SK-N-MC (cell line): ENCODE measurements at regions not wholly inside any gene's neighbourhood (a gene's known extent, or its start where the extent isn't known, plus 50 kb on each side); places are given as distances from the start of the nearest gene placed in this dataset.
"Not testable (repeated sequence)": the region's sequence is repeated elsewhere in the genome, so short reads cannot be mapped to it uniquely, and the experiment has no call there.

Experiments
- DNase-seq: peaks from one replicate; pipeline ENCODE4 v3.0.0-alpha.2; 2011; ENCODE audit warnings: low read depth, low spot score
- H3K27ac ChIP-seq: fragments of 200-600 bp; sonication (generic); 2 replicates; pipeline ENCODE4 v1.5.1; 2016; ENCODE audit warnings: mixed run types
- H3K36me3 ChIP-seq: fragments of 200-600 bp; sonication (generic); 2 replicates; pipeline ENCODE4 v1.6.1; 2017; ENCODE audit warnings: antibody characterized with exemption, low read length, mixed read lengths; ENCODE audit not compliant: insufficient read depth
- H3K4me3 ChIP-seq: fragments of 200-600 bp; sonication (generic); 2 replicates; pipeline ENCODE4 v1.5.1; 2016
- H3K9ac ChIP-seq: fragments of 200-600 bp; sonication (generic); 2 replicates; pipeline ENCODE4 v1.8.0; 2017; ENCODE audit warnings: mixed run types, mixed read lengths; ENCODE audit not compliant: insufficient read length
- H3K9me3 ChIP-seq: fragments of 200-600 bp; sonication (generic); 2 replicates; pipeline ENCODE4 v1.6.1; 2017; ENCODE audit warnings: low read depth, mild to moderate bottlenecking, antibody characterized with exemption, low read length, moderate library complexity, mixed read lengths
- EZH2 ChIP-seq: fragments of 200-600 bp; sonication (generic); IDR thresholded peaks from one replicate; pipeline ENCODE4 v1.6.1; 2017; ENCODE audit warnings: antibody characterized with exemption
- FOXP2 ChIP-seq: optimal IDR thresholded peaks from 2 replicates; pipeline ENCODE3; 2011; ENCODE audit warnings: mild to moderate bottlenecking, moderate library complexity; ENCODE audit not compliant: insufficient read depth; ENCODE audit errors: extremely low read length, control extremely low read depth
- POLR2AphosphoS5 ChIP-seq: IDR thresholded peaks from 2 replicates; pipeline ENCODE4 v1.6.1; 2012; ENCODE audit warnings: mild to moderate bottlenecking, low read depth, low read length, borderline replicate concordance

DNA sequence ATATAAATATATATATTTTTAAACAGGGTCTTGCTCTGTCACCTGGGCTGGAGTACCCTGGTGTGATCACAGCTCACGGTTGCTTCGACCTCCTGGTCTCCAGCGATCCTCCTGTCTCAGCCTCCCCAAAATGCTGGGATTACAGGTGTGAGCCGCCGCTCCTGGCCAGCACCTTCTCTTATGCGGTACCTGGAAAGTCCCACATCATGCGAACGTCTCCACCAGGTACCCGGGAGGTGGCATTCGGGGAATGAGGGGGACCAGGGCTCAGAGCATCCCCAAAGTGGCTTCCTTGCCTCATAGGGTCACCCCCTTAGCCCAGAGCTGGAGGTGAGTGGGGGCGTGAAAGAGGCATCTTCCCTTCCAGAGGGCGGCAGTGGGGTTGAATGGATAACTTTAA, 84.0 kb upstream of the PPP2R3B start:
- Histone ChIP-seq H3K27ac (no peak overlapping the region), H3K4me3 (no peak overlapping the region), H3K9me3 (no peaks in the 10 kb centered on the region), H3K9ac (no peak overlapping the region), H3K36me3 (no peaks in the 10 kb centered on the region)
- TF ChIP-seq FOXP2 (no peak), EZH2 (no peak), POLR2AphosphoS5 (no peak)
- DNase-seq, result no peak

DNA sequence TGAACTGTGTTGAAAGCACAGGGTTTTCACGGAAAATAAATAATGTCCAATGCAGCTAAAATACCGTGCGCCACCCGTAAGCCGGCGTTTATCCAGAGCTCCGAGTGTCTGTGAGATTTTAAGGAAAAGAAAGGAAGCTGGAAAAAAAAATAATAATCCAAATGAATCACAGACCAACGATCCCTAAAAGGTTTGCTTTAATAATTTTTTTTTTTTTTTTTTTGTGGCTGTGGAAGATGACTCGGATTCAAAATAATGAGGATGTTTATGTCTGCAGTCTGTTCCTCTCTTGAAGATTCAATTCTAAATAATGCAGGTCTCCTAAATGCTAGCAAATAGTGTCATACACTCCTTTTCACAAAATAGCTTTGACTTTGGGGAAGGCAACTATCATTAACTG, 84.6 kb upstream of the PPP2R3B start:
- Histone ChIP-seq H3K27ac (no peak overlapping the region), H3K9me3 (no peaks in the 10 kb centered on the region), H3K9ac (no peak overlapping the region), H3K4me3 (no peak overlapping the region), H3K36me3 (no peaks in the 10 kb centered on the region)
- TF ChIP-seq EZH2, result peak; percentile 78
- no peak for TF ChIP-seq POLR2AphosphoS5
- no peak for DNase-seq

DNA sequence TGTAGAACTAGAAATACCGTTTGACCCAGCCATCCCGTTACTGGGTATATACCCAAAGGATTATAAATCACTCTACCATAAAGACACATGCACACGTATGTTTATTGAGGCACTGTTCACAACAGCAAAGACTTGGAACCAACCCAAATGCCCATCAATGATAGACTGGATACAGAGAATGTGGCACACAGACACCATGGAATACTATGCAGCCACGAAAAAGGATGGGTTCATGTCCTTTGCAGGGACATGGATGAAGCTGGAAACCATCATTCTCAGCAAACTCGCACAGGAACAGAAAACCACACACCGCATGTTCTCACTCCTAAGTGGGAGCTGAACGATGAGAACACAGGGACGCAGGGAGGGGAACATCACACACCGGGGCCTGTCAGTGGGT, 85.6 kb upstream of the PPP2R3B start:
- H3K4me3 ChIP-seq, H3K36me3 ChIP-seq, H3K9ac ChIP-seq, DNase-seq, H3K27ac ChIP-seq, H3K9me3 ChIP-seq: not testable (repeated sequence)

DNA sequence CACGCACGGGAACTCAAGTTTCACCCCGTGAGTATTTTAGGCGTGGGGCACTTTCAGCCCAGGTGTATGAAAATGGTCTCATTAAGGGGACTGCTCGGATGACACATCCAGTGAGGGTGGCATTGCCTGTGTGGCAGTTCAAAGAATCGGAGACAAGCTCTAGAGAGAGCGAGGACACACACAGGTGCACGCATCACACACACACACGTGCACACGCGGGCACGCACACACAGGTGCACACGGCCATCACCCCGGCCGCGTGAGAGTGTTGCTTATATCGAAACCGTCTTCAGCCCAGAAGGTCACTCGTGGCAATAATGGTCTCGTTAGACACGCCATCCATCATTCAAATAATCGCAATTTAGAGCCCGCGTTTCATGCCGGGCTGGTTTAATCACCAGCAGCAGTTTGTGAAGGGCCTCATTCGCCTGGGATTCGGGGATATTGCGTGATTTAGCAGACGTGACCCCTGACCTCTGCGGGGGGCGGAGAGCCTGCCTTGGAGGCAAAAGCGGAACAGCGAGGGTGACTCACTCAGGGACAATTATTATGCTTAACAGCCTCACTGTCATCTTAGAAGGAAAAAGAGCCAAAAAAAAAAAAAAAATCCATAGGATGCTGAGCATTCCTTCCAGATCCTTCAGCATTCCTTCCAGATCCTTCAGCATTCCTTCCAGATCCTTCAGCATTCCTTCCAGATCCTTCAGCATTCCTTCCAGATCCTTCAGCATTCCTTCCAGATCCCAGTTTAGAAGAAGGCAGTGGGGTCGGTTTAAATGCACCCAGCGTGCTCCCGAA, 89.4 kb upstream of the PPP2R3B start:
- TF ChIP-seq FOXP2 (no peak), EZH2 (no peak), POLR2AphosphoS5 (no peak)
- no peak overlapping the region for H3K27ac ChIP-seq
- H3K4me3 ChIP-seq, result no peak overlapping the region
- no peaks in the 10 kb centered on the region for H3K9me3 ChIP-seq
- DNase-seq, result no peak
- H3K9ac ChIP-seq, result no peak overlapping the region
- H3K36me3 ChIP-seq, result no peaks in the 10 kb centered on the region

DNA sequence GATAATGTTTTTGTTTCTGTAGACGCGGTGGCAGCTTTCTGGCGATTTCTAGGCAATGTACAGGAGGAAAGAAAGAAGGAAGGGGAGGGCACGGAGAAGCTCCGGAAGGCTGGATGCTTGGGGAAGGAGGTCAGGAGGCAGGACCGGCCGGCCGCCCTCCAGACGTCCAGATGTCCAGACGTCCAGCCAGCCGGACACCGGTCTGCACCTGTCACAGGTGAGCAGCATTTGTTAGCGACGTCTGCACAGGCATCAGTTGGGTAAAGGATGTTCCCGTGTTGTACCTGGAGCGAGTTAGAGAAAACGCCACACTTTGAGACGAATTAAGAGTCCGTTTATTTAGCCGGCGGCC, 90.0 kb upstream of the PPP2R3B start:
- H3K9ac ChIP-seq, result no peak overlapping the region
- H3K27ac ChIP-seq, result no peak overlapping the region
- no peaks in the 10 kb centered on the region for H3K9me3 ChIP-seq
- TF ChIP-seq FOXP2, result no peak
- TF ChIP-seq POLR2AphosphoS5, result no peak
- no peak for TF ChIP-seq EZH2
- no peaks in the 10 kb centered on the region for H3K36me3 ChIP-seq
- H3K4me3 ChIP-seq, result no peak overlapping the region
- DNase-seq, result no peak

DNA sequence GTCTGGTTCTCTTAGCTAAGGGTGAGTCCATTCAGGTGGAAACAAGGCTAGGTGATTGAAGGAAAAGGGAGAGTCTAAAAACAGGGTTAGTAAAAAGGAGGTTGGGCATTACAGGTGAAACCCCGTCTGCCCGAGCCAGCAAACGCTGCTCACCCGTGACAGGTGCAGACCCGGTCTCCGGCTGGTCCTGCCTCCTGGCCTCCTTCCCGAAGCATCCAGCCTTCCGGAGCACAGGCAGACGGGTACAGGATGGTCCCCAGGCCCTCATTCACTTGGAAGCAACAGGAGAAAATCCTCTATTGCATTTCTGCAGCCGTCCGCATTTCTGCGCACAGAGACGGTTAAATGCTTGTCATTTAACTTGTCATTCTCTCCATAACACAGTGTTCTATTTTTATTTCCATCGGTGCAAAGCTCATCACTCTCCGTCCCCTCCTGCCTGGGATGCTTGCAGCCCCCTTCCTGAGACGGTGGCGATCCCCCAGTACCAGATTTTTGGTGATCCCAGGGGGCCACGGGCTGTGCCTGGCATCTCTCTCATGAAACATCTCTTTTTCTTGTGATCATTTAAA, 90.8 kb upstream of the PPP2R3B start:
- Histone ChIP-seq H3K36me3 (no peaks in the 10 kb centered on the region), H3K27ac (no peak overlapping the region), H3K9me3 (no peaks in the 10 kb centered on the region), H3K9ac (no peak overlapping the region), H3K4me3 (no peak overlapping the region)
- no peak for DNase-seq
- TF ChIP-seq POLR2AphosphoS5 (no peak), EZH2 (no peak), FOXP2 (no peak)

DNA sequence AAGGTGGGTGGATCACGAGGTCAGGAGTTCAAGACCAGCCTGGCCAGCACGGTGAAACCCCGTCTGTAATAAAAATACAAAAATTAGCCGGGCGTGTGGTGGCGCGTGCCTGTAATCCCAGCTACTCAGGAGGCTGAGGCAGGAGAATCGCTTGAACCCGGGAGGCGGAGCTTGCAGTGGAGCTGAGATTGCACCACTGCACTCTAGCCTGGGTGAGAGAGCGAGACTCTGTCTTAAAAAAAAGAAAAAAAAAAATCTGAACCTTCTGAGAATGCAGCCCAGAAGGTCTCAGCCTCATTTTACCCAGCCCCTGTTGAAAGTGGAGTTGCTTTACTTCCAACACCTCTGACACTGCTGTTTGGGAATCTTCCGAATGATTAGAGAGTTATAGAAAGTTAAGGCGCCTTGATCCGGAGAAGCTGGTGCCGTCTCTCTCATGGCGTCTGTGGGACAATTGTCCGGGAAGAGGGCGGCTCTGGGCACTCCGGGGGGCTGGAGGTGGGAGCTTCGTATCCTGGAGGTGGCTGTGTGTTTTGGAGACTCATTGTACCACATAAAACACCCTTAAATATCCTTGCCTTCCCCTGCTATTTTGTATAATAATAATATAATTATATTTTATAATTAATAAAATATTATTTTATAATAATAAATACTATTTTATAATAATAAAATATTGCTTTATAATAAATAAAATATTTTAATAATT, 92.7 kb upstream of the PPP2R3B start:
- H3K36me3 ChIP-seq, result no peaks in the 10 kb centered on the region
- H3K4me3 ChIP-seq, result no peak overlapping the region
- no peaks in the 10 kb centered on the region for H3K9me3 ChIP-seq
- TF ChIP-seq FOXP2, result no peak
- TF ChIP-seq POLR2AphosphoS5, result no peak
- no peak for TF ChIP-seq EZH2
- DNase-seq, result no peak
- H3K9ac ChIP-seq, result no peak overlapping the region
- no peak overlapping the region for H3K27ac ChIP-seq

DNA sequence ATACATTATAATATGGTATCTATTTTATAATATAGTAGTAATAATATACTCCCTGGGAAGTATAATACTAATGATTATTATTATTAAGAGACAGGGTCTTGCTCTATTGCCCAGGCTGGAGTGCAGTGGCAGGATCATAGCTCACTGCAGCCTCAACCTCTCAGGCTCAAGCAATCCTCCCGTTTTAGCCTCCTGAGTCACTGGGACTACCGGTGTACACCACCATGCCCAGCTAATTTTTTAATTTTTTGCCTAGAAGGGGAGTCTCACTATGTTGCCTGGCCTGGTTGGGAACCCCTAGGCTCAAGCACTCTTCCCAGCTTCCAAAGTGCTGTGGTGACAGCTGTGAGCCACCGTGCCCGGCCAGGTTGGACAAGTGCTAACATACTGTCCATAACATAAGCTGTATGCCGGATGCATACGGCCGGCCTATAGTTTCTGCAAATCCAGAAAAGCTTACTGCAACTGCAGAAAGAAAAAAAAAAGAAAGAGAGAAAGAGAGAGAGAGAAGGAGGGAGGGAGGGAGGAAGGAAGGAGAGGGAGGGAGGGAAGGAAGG, 94.2 kb upstream of the PPP2R3B start:
- H3K4me3 ChIP-seq, result no peak overlapping the region
- H3K9me3 ChIP-seq, result no peaks in the 10 kb centered on the region
- DNase-seq, result no peak
- H3K9ac ChIP-seq, result no peak overlapping the region
- TF ChIP-seq POLR2AphosphoS5, result no peak
- TF ChIP-seq EZH2, result no peak
- no peak for TF ChIP-seq FOXP2
- no peak overlapping the region for H3K27ac ChIP-seq
- no peaks in the 10 kb centered on the region for H3K36me3 ChIP-seq

DNA sequence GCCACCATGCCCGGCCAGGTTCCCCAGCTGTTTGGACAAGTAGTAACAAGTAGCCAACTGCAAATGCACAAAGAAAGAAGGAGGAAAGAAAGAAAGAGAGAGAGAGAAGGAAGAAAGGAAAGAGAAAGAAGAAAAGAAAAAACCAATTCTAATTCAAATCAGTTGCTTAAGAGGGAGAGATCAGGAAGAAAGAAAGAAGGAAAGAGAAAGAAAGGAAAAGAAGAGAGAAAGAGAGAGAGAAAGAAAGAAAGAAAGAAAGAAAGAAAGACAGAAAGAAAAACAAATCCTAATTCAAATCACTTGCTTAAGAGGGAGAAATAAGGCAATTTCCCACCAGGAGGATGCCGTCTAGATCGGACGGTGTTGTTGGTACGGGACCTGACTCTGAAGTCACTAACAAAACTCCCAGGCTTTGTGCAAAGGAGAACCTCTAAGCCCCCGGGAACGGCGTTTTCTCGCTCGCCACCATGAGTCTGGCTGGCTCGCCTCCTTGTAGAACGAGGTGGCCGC, 95.5 kb upstream of the PPP2R3B start:
- Histone ChIP-seq H3K27ac (no peak overlapping the region), H3K4me3 (no peak overlapping the region), H3K9me3 (no peaks in the 10 kb centered on the region), H3K36me3 (no peaks in the 10 kb centered on the region), H3K9ac (no peak overlapping the region)
- no peak for DNase-seq
- TF ChIP-seq FOXP2 (no peak), POLR2AphosphoS5 (no peak), EZH2 (no peak)
